ENCODE measurements at regions not wholly inside any gene's neighbourhood (a gene's known extent, or its start where the extent isn't known, plus 50 kb on each side); places are given as distances from the start of the nearest gene placed in this dataset.

DNA sequence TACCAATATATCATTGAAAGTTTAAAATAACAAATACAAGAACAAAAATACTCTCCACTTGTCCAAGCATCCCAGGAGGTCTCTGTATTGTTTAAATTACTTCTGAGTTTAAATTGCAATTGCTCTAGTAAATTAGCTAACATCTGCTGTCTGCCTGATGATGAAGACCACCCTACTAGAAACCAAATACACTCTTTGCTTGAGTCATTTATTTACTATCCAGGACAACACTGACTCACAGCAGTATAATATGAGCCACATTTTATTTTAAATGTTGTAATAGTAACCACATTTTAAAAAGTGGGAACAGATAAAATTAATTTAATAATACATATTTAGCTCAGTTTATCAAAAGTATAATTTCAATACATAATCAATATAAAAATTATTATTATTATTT is 62.9 kb upstream of the EEA1 start:
- no peaks in the 10 kb centered on the region for H3K27me3 ChIP-seq (ENCODE audit: insufficient read depth, low read depth, severe bottlenecking)
- no peak for DNase-seq
- H3K36me3 ChIP-seq = no peaks in the 10 kb centered on the region
- TF ChIP-seq, protein P1, sequence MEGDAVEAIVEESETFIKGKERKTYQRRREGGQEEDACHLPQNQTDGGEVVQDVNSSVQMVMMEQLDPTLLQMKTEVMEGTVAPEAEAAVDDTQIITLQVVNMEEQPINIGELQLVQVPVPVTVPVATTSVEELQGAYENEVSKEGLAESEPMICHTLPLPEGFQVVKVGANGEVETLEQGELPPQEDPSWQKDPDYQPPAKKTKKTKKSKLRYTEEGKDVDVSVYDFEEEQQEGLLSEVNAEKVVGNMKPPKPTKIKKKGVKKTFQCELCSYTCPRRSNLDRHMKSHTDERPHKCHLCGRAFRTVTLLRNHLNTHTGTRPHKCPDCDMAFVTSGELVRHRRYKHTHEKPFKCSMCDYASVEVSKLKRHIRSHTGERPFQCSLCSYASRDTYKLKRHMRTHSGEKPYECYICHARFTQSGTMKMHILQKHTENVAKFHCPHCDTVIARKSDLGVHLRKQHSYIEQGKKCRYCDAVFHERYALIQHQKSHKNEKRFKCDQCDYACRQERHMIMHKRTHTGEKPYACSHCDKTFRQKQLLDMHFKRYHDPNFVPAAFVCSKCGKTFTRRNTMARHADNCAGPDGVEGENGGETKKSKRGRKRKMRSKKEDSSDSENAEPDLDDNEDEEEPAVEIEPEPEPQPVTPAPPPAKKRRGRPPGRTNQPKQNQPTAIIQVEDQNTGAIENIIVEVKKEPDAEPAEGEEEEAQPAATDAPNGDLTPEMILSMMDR (IDR thresholded peaks at IDR 0.05; ENCODE audit: low read depth, low read length) = no peak
- H3K4me3 ChIP-seq (ENCODE audit: low read depth, low read length) = no peak overlapping the region
- no peak overlapping the region for H3K27ac ChIP-seq
- H3K9me3 ChIP-seq (ENCODE audit: severe bottlenecking) = no peaks in the 10 kb centered on the region

DNA sequence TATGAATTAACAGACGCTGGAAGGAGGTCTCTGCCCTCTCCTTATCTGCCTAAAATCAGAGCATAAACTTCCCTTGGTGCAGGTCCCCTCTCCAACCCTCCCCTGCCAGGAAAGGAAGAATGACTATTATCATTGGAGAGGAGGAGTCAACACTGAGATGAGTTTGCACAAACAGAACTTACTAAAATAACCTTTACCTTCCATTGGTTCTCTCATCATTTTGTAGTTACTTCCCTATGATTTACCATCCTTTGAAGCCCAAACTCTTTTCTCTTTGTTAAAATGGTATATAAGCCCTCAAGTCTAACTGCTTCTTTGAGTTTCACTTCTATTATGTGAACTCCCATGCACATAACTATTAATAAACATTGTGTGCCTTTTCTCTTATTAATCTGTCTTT is 64.2 kb upstream of the EEA1 start:
- no peaks in the 10 kb centered on the region for H3K36me3 ChIP-seq
- H3K4me3 ChIP-seq (ENCODE audit: low read depth, low read length) = no peak overlapping the region
- TF ChIP-seq, protein P1 (IDR thresholded peaks at IDR 0.05; ENCODE audit: low read depth, low read length) = no peak
- DNase-seq = no peak
- H3K9me3 ChIP-seq (ENCODE audit: severe bottlenecking) = no peaks in the 10 kb centered on the region
- no peak overlapping the region for H3K27ac ChIP-seq
- H3K27me3 ChIP-seq (ENCODE audit: insufficient read depth, low read depth, severe bottlenecking) = no peaks in the 10 kb centered on the region

DNA sequence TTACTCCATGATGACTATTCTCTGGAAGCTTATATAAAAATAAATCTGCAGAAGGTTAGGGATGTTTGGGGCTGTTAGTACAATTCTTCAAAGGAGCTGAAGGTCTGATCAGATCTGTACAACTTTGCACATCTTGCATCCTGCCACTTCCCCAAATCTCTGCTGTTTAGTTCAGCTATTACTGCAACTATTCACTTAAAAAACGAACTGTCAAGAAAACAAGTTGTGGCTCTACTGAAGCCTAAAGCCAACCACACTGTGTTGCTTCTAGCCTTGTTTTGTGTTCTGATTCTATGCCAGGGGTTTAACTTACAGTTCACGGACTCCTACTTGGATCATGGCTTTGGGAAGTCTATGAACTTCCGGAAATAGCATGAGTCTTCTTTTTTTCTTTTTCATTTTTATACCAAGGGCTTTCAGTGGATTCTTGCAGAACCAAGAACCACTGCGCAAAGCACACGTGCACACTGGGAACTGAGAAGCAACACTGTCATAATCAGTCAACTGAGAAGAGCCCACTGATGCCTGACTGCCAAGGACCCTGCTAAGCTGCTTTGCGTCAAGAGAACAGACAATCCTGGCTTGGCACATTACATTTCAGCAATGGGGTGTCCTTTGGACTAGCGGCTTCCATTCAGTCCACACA is 66.3 kb upstream of the EEA1 start:
- Histone ChIP-seq H3K9me3 (ENCODE audit: severe bottlenecking) (no peaks in the 10 kb centered on the region), H3K4me3 (ENCODE audit: low read depth, low read length) (no peak overlapping the region), H3K27ac (no peak overlapping the region), H3K36me3 (no peaks in the 10 kb centered on the region), H3K27me3 (ENCODE audit: insufficient read depth, low read depth, severe bottlenecking) (no peaks in the 10 kb centered on the region)
- DNase-seq = no peak
- TF ChIP-seq, protein P1 (IDR thresholded peaks at IDR 0.05; ENCODE audit: low read depth, low read length) = no peak

DNA sequence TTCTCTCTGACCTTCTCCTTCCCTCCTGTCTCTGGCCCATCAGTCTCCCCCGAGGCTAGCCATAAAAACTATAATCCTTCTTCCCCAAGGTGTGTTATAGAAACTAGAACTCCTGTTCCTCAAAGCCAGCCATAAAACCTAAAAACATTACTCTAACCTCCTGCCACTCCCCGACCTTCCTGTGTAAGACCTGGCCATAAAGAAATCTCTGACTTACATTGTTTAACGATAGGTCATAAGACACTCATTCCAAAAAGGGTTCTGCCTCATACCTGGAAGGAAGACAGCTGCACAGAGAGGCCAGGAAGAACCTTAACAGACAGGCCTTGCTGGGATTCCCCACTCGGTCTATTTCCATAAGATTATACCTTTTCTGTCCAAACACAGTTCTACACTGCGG is 70.9 kb upstream of the EEA1 start:
- no peaks in the 10 kb centered on the region for H3K36me3 ChIP-seq
- H3K27ac ChIP-seq = no peak overlapping the region
- H3K27me3 ChIP-seq (ENCODE audit: insufficient read depth, low read depth, severe bottlenecking) = no peaks in the 10 kb centered on the region
- TF ChIP-seq, protein P1 (IDR thresholded peaks at IDR 0.05; ENCODE audit: low read depth, low read length) = no peak
- DNase-seq = no peak
- no peak overlapping the region for H3K4me3 ChIP-seq (ENCODE audit: low read depth, low read length)
- no peaks in the 10 kb centered on the region for H3K9me3 ChIP-seq (ENCODE audit: severe bottlenecking)

DNA sequence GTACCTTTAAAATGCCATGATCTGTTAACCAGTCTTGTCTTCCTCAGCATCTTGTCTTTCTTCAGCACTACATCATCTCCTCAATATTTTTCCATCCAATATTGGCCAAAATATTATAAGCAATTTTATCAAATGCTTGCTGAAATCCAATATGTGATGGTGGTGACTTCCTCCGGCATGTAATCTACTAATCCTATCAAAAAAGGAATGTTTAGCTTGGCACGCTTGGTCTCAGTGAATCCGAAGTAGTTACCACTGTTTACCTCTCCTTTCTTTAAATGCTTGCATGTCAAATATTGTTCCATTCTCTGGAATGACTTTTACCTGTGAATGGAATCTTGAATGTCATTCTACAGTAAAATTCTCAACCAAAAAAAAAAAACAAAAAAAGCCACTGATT is 72.3 kb upstream of the EEA1 start:
- no peak for DNase-seq
- no peak overlapping the region for H3K27ac ChIP-seq
- H3K4me3 ChIP-seq (ENCODE audit: low read depth, low read length) = no peak overlapping the region
- H3K36me3 ChIP-seq = no peaks in the 10 kb centered on the region
- H3K27me3 ChIP-seq (ENCODE audit: insufficient read depth, low read depth, severe bottlenecking) = no peaks in the 10 kb centered on the region
- TF ChIP-seq, protein P1 (IDR thresholded peaks at IDR 0.05; ENCODE audit: low read depth, low read length) = no peak
- no peaks in the 10 kb centered on the region for H3K9me3 ChIP-seq (ENCODE audit: severe bottlenecking)

Measured in WERI-Rb-1 (cell line).